Islet precursor cell (in vitro differentiated cells): ENCODE measurements at regions not wholly inside any gene's neighbourhood (a gene's known extent, or its start where the extent isn't known, plus 50 kb on each side); places are given as distances from the start of the nearest gene placed in this dataset.
A peak's percentile ranks its signal among the peaks of the same experiment; 100 is the strongest.

Experiments
- DNase-seq: peaks from one replicate; pipeline ENCODE4 v3.0.0-alpha.2; 2018

GRCh38 chr1:213657013-213657412 lies 330.8 kb upstream of the PROX1 start:
- DNase-seq: no peak

GRCh38 chr1:213657879-213658278 lies 329.9 kb upstream of the PROX1 start:
- DNase-seq: no peak

GRCh38 chr1:213658457-213658856 lies 329.3 kb upstream of the PROX1 start:
- no peak for DNase-seq

- no peak for DNase-seq
These were observed 327.9 kb upstream of the PROX1 start for GRCh38 chr1:213659580-213660547.

DNA sequence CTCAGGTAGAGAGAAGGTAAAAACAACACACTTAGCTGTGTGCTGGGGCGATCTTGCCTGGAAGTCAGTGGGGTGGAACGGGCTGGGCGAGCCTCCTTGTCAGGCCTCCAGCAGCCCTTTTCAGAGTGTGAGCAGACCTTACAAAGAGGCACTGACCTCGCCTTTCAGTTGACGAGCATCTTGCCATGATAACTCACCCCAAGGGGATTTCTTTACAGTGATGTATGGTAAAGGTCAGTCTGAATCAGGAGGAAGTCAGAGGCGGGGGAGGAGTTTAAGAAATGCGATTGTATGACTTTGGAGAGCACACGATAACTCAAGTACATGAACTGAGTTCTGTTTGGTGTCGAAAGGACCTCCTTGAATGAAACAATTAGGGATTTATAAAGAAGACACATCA lies 326.5 kb upstream of the PROX1 start:
- peak; percentile 64 for DNase-seq

DNA sequence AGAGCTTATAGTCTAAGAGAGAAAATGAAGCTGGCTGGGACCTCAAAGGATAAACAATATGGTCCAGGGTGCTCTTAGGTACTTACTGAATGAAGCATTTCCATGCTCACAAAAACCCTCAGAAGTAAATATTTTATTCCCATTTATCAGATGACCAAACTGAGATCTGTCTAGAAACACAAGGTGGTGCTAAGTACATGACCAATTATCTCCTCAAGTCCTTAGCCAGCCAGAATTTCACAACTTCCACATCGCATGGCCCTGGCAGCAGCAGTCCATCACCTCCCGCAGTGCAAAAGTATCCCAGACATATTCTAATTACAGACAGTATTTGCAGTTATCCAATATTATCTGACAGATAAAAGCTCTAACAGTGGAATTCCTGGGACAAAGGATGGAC lies 321.7 kb upstream of the PROX1 start:
- DNase-seq: no peak

DNA sequence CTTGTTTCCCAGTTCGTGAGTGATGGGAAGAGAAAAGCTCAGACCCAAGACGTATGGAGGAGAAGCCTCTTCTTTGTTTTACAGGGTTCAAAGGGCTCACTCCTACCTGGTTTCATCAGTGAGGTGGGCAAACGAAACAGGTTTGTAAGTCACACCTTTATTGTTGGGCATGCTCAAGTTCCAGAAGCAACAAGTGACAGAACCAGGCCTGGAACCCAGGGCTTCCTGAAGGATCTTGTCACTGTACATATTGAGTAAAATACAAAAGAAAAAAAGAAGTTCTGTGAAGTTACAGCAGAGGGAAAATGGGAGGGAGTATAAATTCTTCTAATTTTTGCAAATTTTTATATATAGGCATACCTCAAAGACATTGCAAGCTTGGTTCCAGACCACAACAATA lies 320.9 kb upstream of the PROX1 start:
- no peak for DNase-seq

GRCh38 chr1:213669512-213669911 lies 318.3 kb upstream of the PROX1 start:
- DNase-seq: no peak

- peak; percentile 77 for DNase-seq
These were observed 317.6 kb upstream of the PROX1 start for GRCh38 chr1:213669964-213670691.

DNA sequence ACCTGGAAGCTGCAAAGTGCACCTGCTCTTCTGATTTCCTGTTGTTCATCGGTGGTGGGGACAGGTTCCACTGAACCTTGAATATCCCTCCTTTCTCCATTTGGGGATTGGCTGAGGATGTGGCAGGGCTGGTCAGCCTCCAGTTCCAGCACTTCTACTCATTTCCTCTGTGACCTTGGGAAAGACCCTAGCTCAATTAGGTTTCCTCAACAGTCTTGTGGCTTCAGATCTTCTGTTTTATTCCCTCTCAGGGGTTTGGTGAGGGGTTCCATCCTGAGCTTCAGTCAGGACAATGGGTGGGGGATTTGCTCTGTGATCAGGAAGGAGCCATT lies 317.1 kb upstream of the PROX1 start:
- no peak for DNase-seq

DNA sequence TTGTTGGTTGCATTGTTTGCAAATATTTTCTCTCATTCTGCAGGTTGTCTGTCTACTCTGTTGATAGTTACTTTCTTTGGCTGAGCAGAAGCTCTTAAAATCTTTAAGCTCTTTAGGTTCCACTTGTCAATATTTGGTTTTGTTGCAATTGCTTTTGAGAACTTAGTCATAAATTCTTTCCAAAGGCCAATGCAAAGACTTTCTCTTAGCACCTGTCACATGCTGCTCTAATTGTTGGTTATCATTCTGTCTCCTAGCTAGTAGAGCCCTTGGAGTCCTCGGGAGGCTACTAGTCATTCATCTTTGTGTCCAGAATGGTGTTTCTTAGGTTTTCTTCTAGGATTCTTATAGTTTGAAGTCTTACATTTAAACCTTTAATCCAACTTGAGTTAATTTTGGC lies 312.7 kb upstream of the PROX1 start:
- DNase-seq: no peak

GRCh38 chr1:213676736-213677135 lies 311.0 kb upstream of the PROX1 start:
- DNase-seq: no peak

DNA sequence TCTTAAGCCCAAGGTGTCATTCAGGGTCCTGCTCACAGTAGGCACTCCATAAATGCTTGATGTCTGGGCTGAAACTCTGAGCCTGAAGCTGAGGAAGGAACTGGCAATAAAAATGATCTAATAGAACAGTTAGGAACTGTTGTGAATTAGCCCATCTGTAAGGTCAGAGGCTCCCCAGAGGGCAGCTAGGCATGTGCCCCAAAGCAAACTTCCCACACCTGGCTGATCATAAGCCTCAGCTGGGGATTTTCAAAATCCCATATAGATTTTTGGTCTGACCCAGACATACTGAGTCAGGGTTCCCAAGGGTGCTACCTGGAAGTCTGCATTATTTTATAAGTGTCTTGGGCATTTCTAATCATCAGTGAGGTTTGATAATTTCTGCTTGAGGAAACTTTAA lies 309.4 kb upstream of the PROX1 start:
- DNase-seq: no peak

- no peak for DNase-seq
These were observed 309.0 kb upstream of the PROX1 start for GRCh38 chr1:213678753-213679152.

- DNase-seq: no peak
These were observed 308.6 kb upstream of the PROX1 start for GRCh38 chr1:213679153-213679552.

- DNase-seq: no peak
These were observed 307.0 kb upstream of the PROX1 start for GRCh38 chr1:213680677-213681325.

GRCh38 chr1:213681788-213682340 lies 305.9 kb upstream of the PROX1 start:
- no peak for DNase-seq

DNA sequence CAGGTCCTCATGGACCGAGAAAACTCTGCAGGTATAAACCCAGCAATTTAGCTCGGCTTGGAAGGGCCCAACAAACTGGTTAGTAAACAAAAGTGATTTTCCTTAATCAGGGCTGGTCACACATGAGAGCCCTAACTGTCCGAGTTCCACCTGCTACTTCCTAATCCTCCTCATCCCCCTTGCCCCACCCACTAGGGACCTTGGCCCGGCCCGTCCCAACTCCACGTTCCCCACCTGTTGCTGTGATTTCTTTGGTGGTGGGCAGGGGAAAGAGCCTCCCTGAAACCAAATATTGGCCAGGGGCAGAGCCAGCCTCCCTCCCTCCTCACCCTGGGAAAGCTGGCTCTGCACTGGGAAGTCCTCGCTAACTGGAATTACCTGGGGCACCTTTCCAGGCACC lies 304.2 kb upstream of the PROX1 start:
- no peak for DNase-seq

DNA sequence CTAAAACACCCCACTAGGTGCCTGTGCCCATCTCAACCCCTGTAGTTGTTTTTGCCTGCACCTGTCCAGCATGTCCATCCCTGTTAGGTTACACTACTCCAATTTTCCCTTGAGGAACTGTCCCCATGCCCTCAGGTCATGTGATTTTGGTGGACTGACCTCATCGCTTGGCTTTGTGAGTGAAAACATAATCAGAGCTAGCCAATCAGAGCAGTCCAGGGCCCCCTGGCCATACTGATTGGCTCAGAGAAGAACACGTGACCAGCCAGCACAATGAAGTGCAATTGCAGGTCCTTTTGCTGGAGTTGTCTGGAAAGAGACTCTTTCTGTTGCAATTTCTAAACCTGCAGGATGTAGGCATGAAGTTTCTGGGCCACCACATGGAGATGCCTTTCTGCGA lies 303.3 kb upstream of the PROX1 start:
- no peak for DNase-seq

- DNase-seq: no peak
These were observed 301.7 kb upstream of the PROX1 start for GRCh38 chr1:213685992-213686582.

DNA sequence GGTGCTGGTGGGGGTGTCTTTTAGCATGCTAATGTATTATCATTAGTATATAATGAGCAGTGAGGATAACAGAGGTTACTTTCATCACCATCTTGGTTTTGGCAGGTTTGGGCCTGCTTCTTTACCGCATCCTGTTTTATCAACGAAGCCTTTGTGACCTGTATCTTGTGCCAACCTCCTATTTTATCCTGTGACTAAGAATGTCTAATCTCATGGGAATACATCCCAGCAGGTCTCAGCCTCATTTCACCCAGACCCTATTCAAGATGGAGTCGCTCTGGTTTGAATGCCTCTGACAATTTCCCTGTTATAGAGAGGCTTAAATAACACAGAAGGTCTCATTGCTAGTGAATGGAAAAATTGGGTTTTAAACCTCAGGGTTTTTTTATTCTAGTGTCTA lies 300.8 kb upstream of the PROX1 start:
- DNase-seq: no peak

DNA sequence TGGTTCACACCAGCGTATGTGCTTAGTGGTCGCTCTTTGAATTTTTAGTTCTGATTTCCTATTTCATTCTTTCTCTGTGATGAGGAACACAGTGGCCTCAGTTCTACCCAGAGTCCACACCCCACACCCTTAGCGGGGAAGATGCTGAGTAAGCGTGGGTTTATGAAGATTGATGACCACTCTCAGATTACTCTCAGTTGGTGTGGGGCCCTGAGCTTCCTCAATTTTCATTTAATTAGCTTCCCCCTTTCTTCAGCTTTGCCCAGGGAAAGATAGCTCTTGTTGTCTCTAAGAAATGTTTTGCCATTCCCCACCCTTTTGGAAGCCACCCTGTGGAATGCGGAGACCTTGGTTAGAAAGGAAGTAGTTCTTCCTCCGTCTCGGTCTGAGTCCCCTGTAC lies 299.9 kb upstream of the PROX1 start:
- DNase-seq: no peak

DNA sequence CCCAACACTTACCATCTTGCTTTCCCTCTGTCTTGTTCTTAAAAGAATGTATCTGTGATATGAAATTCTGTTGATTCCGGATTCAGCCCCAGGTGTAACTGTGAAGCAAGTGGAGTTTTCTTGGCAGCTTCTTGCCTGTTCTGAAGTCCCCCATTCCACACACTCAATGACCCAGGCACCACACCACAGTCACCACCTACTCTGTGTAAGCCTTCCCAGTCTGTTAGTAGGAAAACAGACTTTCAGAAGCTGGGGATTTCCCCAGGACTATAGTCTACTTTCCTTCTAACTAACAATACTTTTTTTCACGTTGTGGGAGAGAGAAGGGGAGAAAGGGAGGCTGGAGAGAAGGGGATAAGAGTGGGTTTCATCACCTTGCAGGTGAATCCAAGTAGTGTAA lies 299.1 kb upstream of the PROX1 start:
- DNase-seq: no peak
